Gastroesophageal sphincter (tissue), 3 donors: ENCODE measurements at regions not wholly inside any gene's neighbourhood (a gene's known extent, or its start where the extent isn't known, plus 50 kb on each side); places are given as distances from the start of the nearest gene placed in this dataset.

Experiments used
- CTCF ChIP-seq, 4 experiments: fragments of 200-600 bp in 2 of 4; fragments of 450-650 bp in 2 of 4; sonication (generic) in 1 of 4; IDR thresholded peaks; one replicate each; pipeline ENCODE4 v1.5.1; 2017 to 2019; ENCODE audit warnings: antibody characterized with exemption in 4 of 4, mild to moderate bottlenecking in 2 of 4, moderate library complexity in 2 of 4
- POLR2AphosphoS5 ChIP-seq: sonication (generic); formaldehyde crosslinking; IDR thresholded peaks from one replicate; pipeline ENCODE4 v1.6.1; 2017; ENCODE audit warnings: antibody characterized with exemption

DNA sequence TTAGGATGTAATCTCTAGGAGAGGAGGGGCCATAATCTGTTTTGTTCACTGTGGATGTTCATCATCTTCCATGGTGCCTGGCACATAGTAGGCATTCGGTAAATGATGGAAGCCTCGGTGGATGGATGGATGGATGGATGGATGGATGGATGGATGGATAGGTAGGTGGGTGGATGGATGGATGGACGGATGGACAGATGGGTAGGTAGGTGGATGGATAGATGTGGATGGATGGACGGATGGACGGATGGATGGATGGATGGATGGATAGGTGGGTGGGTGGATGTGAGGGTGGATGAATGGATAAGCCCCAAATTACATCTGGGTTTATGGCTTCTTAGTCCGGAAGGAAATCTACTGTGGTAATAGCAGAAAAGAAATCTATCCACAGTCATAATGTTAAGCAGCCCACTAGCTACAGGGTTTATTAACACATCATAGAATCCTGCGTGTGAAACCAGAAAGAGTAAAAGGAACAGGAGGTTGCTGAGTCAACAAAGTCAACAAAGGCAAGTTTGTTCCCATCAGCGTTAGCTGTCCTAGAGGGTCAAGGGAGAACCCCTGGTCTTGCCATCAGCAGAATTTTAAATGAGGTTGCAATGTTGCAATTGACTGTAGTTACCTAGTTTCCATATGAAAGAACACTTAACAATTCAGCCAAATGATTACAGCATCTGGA is 82.8 kb downstream of the C11orf91 start:
- TF ChIP-seq POLR2AphosphoS5 (no peak), CTCF (IDR thresholded peaks at IDR 0.05) (no peak)
